ENCODE measurements at regions not wholly inside any gene's neighbourhood (a gene's known extent, or its start where the extent isn't known, plus 50 kb on each side); places are given as distances from the start of the nearest gene placed in this dataset.

GRCh38 chr22:48637231-48637630 lies 1190.4 kb downstream of the BRD1 start:
- intact Hi-C loops (cut with DNase I): no loop called here
- Histone ChIP-seq H3K36me3 (no peaks in the 10 kb centered on the region), H3K4me1 (no peaks in the 10 kb centered on the region), H3K9me3 (no peaks in the 10 kb centered on the region), H3K27ac (no peak overlapping the region), H3K4me3 (no peak overlapping the region), H3K27me3 (peaks cover 0 to 10% (median 0%) of the 10 kb centered on the region in 3 donors)
- TF ChIP-seq POLR2A (IDR thresholded peaks at IDR 0.05) (no peak), EP300 (IDR thresholded peaks at IDR 0.05) (no peak), POLR2AphosphoS5 (IDR thresholded peaks at IDR 0.05) (no peak), CTCF (IDR thresholded peaks at IDR 0.05) (no peak)
- no peak for DNase-seq
- WGBS, 2 donors: 93 to 94% methylated on average over 16 of the region's 16 CpGs

GRCh38 chr22:48636746-48637145 lies 1190.9 kb downstream of the BRD1 start:
- TF ChIP-seq POLR2A (IDR thresholded peaks at IDR 0.05) (no peak), EP300 (IDR thresholded peaks at IDR 0.05) (no peak), CTCF (IDR thresholded peaks at IDR 0.05) (no peak), POLR2AphosphoS5 (IDR thresholded peaks at IDR 0.05) (no peak)
- H3K27ac ChIP-seq: no peak overlapping the region
- no peak for DNase-seq
- no peaks in the 10 kb centered on the region for H3K9me3 ChIP-seq
- intact Hi-C loops (cut with DNase I): no loop called here
- 80 to 90% methylated on average over 6 of the region's 6 CpGs for WGBS, 2 donors
- no peaks in the 10 kb centered on the region for H3K4me1 ChIP-seq
- H3K4me3 ChIP-seq: no peak overlapping the region
- H3K36me3 ChIP-seq: no peaks in the 10 kb centered on the region
- peaks cover 0 to 10% (median 0%) of the 10 kb centered on the region in 3 donors for H3K27me3 ChIP-seq

- 8 to 20% methylated on average over 10 of the region's 10 CpGs for WGBS, 2 donors
- Histone ChIP-seq H3K36me3 (no peaks in the 10 kb centered on the region), H3K4me3 (no peak overlapping the region), H3K27me3 (peaks cover 0 to 7% (median 0%) of the 10 kb centered on the region in 3 donors), H3K9me3 (no peaks in the 10 kb centered on the region), H3K4me1 (no peaks in the 10 kb centered on the region), H3K27ac (no peak overlapping the region)
- intact Hi-C loops (cut with DNase I): no loop called here
- no peak for DNase-seq
- no peak for TF ChIP-seq CTCF (IDR thresholded peaks at IDR 0.05)
- TF ChIP-seq POLR2A (IDR thresholded peaks at IDR 0.05): no peak
- no peak for TF ChIP-seq POLR2AphosphoS5 (IDR thresholded peaks at IDR 0.05)
- TF ChIP-seq EP300 (IDR thresholded peaks at IDR 0.05): no peak
These were observed 1191.9 kb downstream of the BRD1 start for GRCh38 chr22:48635816-48636215.

- Histone ChIP-seq H3K4me3 (no peak overlapping the region), H3K27ac (no peak overlapping the region), H3K36me3 (no peaks in the 10 kb centered on the region), H3K27me3 (peaks cover 0 to under 1% (median 0%) of the 10 kb centered on the region in 3 donors), H3K9me3 (no peaks in the 10 kb centered on the region), H3K4me1 (no peaks in the 10 kb centered on the region)
- TF ChIP-seq POLR2AphosphoS5 (IDR thresholded peaks at IDR 0.05) (no peak), POLR2A (IDR thresholded peaks at IDR 0.05) (no peak), CTCF (IDR thresholded peaks at IDR 0.05) (no peak), EP300 (IDR thresholded peaks at IDR 0.05) (no peak)
- intact Hi-C loops (cut with DNase I): no loop called here
- 89 to 90% methylated on average over 12 of the region's 12 CpGs for WGBS, 2 donors
- DNase-seq: no peak
These were observed 1192.6 kb downstream of the BRD1 start for GRCh38 chr22:48635031-48635430.
